Natural killer cell (primary cell): ENCODE measurements at regions not wholly inside any gene's neighbourhood (a gene's known extent, or its start where the extent isn't known, plus 50 kb on each side); places are given as distances from the start of the nearest gene placed in this dataset.

Experiments used
- ATAC-seq, 3 donors: fragments of 150-1000 bp in 2 of 3; fragments of 200-7000 bp in 1 of 3; cut with Tn5 transposase; 1 replicate in 1 of 3; 2 replicates in 2 of 3; pipeline ENCODE4 v1.10.0; 2021; ENCODE audit warnings: mild to moderate bottlenecking in 2 of 3, moderate library complexity in 2 of 3
- DNase-seq, 2 donors: peaks; one replicate each; pipeline versions ENCODE4 v3.0.0 to v3.0.0-alpha.2; 2013 to 2021; ENCODE audit warnings: mixed read lengths in 1 of 2
- H3K27ac ChIP-seq: one replicate; pipeline ENCODE4 v1.5.1; 2013; ENCODE audit warnings: mild to moderate bottlenecking, low read length
- H3K27me3 ChIP-seq: one replicate; pipeline ENCODE4 v1.6.1; 2013; ENCODE audit warnings: low read length; ENCODE audit not compliant: control insufficient read depth, insufficient read depth
- H3K36me3 ChIP-seq: one replicate; pipeline ENCODE4 v1.6.1; 2013; ENCODE audit warnings: low read length; ENCODE audit not compliant: control insufficient read depth, insufficient read depth
- H3K4me1 ChIP-seq: one replicate; pipeline ENCODE4 v1.6.1; 2013; ENCODE audit warnings: low read length; ENCODE audit not compliant: control insufficient read depth, insufficient read depth
- H3K4me3 ChIP-seq: one replicate; pipeline ENCODE4 v1.5.1; 2013; ENCODE audit warnings: low read length
- H3K9me3 ChIP-seq: one replicate; pipeline ENCODE4 v1.6.1; 2013; ENCODE audit warnings: low read length; ENCODE audit not compliant: control insufficient read depth, insufficient read depth
- H3K27ac Mint-ChIP-seq, 2 donors: one replicate each; pipeline ENCODE4 v1.8.0; 2022; ENCODE audit warnings: mild to moderate bottlenecking in 2 of 2, mixed read lengths in 2 of 2, moderate library complexity in 1 of 2
- H3K27me3 Mint-ChIP-seq, 2 donors: one replicate each; pipeline ENCODE4 v1.8.0; 2022; ENCODE audit warnings: low read depth in 2 of 2, mixed read lengths in 2 of 2
- H3K36me3 Mint-ChIP-seq: one replicate; pipeline ENCODE4 v1.8.0; 2022; ENCODE audit warnings: mixed read lengths
- H3K4me1 Mint-ChIP-seq, 2 donors: one replicate each; pipeline ENCODE4 v1.8.0; 2022; ENCODE audit warnings: mixed read lengths in 2 of 2
- H3K4me3 Mint-ChIP-seq: one replicate; pipeline ENCODE4 v1.8.0; 2022; ENCODE audit warnings: mild to moderate bottlenecking, moderate library complexity, mixed read lengths
- H3K9me3 Mint-ChIP-seq, 2 donors: one replicate each; pipeline ENCODE4 v1.8.0; 2022; ENCODE audit warnings: mixed read lengths in 2 of 2
- WGBS: methylation state at CpG from one replicate; pipeline ENCODE4 v1.1.7; 2013; ENCODE audit warnings: missing lambda C conversion rate; ENCODE audit not compliant: insufficient coverage; 5-methylcytosine and 5-hydroxymethylcytosine counted together
- intact Hi-C: fragments of 100-400 bp; cut with micrococcal nuclease; formaldehyde crosslinking; loops from one replicate; pipeline ENCODE4 v1.14.2; 2022
- TF ChIP-seq, protein P1 (sequence below): fragments of 200-600 bp; IDR thresholded peaks from one replicate; pipeline ENCODE4 v1.8.0; 2022; ENCODE audit warnings: antibody characterized with exemption

DNA sequence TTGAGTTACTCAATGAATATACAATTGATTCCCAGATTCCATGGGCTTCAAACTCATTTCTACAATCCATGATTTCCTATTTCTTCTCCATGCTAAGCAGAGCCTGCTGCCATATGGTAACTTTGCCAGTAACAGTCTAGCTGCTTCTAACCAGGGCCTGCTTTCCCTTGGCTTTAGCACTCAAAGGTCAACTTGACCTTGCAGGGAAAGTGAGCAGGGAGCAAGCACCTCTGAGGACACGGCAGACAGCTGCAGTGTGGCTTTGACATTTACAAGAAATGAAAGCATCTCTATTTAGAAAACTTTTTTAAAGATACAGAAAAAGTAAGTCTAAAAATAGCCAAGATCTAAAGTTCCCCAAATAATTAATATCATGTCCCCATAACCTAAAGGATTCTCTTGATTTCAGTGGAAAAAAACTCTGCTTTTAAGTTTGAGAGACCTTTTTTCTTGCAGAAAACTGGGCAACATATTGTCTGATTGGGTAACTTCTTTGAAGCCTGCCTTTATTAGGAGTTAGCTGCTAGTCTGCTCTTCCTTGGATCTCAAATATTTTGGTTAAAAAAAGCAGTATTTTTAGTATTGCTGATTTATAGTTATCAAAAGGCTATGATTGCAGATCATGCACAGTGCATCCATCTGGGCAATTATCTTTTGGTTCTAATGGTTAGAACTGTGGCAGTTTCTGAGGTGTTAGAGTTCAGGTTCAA lies 257.9 kb downstream of the AHR start:
- H3K27ac ChIP-seq: no peak overlapping the region
- H3K4me3 ChIP-seq: no peak overlapping the region
- Mint-ChIP-seq H3K4me3 (no peak overlapping the region), H3K4me1 (no peaks in the 10 kb centered on the region), H3K27me3 (no peaks in the 10 kb centered on the region), H3K27ac (no peak overlapping the region), H3K9me3 (no peaks in the 10 kb centered on the region), H3K36me3 (no peaks in the 10 kb centered on the region)
- no peaks in the 10 kb centered on the region for H3K9me3 ChIP-seq
- ATAC-seq (no peak), DNase-seq (no peak)
- intact Hi-C loops: no loop called here
- WGBS: 21% methylated on average over 1 of the region's 1 CpG
- no peaks in the 10 kb centered on the region for H3K27me3 ChIP-seq
- no peaks in the 10 kb centered on the region for H3K4me1 ChIP-seq
- TF ChIP-seq, protein P1, sequence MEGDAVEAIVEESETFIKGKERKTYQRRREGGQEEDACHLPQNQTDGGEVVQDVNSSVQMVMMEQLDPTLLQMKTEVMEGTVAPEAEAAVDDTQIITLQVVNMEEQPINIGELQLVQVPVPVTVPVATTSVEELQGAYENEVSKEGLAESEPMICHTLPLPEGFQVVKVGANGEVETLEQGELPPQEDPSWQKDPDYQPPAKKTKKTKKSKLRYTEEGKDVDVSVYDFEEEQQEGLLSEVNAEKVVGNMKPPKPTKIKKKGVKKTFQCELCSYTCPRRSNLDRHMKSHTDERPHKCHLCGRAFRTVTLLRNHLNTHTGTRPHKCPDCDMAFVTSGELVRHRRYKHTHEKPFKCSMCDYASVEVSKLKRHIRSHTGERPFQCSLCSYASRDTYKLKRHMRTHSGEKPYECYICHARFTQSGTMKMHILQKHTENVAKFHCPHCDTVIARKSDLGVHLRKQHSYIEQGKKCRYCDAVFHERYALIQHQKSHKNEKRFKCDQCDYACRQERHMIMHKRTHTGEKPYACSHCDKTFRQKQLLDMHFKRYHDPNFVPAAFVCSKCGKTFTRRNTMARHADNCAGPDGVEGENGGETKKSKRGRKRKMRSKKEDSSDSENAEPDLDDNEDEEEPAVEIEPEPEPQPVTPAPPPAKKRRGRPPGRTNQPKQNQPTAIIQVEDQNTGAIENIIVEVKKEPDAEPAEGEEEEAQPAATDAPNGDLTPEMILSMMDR: no peak
- no peaks in the 10 kb centered on the region for H3K36me3 ChIP-seq

DNA sequence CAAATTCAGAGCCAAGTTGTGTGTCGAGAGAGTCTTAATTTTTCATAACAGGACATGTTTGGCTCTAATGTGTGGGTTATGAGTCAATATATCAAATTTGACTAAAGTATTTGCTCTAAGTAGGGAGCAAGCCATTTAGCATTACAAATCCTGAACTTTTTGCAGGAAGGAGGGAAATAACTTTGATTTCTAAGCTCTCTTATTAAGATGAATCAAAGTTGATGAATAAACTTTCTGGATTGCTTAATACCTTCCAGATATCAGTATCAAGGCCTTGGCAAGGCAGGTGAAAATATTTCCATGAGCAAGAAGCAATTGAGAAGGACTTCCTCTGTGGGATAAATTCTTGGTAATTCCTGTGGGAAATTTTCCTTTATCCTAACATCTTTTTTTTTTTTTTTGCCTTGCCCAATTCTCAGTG lies 258.8 kb downstream of the AHR start:
- H3K27ac Mint-ChIP-seq: no peak overlapping the region
- no peaks in the 10 kb centered on the region for H3K9me3 Mint-ChIP-seq
- WGBS: 100% methylated on average over 1 of the region's 1 CpG
- ATAC-seq (no peak), DNase-seq (no peak)
- Histone ChIP-seq H3K27me3 (no peaks in the 10 kb centered on the region), H3K36me3 (no peaks in the 10 kb centered on the region), H3K27ac (no peak overlapping the region), H3K4me1 (no peaks in the 10 kb centered on the region), H3K9me3 (no peaks in the 10 kb centered on the region), H3K4me3 (no peak overlapping the region)
- H3K4me1 Mint-ChIP-seq: no peaks in the 10 kb centered on the region
- no peaks in the 10 kb centered on the region for H3K27me3 Mint-ChIP-seq
- H3K36me3 Mint-ChIP-seq: no peaks in the 10 kb centered on the region
- intact Hi-C loops: no loop called here
- TF ChIP-seq, protein P1: no peak
- H3K4me3 Mint-ChIP-seq: no peak overlapping the region

DNA sequence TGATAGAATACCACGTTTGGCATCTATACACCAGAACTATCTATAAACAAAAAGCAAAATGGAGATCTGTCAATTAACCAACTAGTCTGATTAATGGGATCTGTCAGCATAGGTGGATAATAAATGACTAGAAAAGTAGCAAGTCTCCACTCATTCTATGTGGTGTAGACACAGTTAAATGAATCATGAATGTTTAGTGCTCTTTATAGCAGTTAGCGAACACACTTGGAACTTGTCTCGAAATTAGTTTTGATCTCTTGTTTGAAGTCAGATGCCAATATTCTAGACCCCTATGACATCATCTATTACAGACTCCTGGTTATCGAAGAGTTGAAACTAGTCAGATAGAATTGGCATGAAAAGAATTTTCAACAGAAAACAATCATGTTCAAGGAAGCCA lies 259.7 kb downstream of the AHR start:
- TF ChIP-seq, protein P1: no peak
- H3K4me1 Mint-ChIP-seq: no peaks in the 10 kb centered on the region
- 80% methylated on average over 2 of the region's 4 CpGs for WGBS
- ATAC-seq: no peak
- H3K27me3 Mint-ChIP-seq: no peaks in the 10 kb centered on the region
- no peaks in the 10 kb centered on the region for H3K36me3 Mint-ChIP-seq
- H3K9me3 Mint-ChIP-seq: peaks cover 0 to 4% of the 10 kb centered on the region in 2 donors
- Histone ChIP-seq H3K27ac (no peak overlapping the region), H3K36me3 (no peaks in the 10 kb centered on the region), H3K27me3 (no peaks in the 10 kb centered on the region), H3K9me3 (no peaks in the 10 kb centered on the region), H3K4me3 (no peak overlapping the region), H3K4me1 (no peaks in the 10 kb centered on the region)
- no peak overlapping the region for H3K4me3 Mint-ChIP-seq
- DNase-seq: no peak
- intact Hi-C loops: no loop called here
- no peak overlapping the region for H3K27ac Mint-ChIP-seq
